ENCODE measurements at regions not wholly inside any gene's neighbourhood (a gene's known extent, or its start where the extent isn't known, plus 50 kb on each side); places are given as distances from the start of the nearest gene placed in this dataset.

DNA sequence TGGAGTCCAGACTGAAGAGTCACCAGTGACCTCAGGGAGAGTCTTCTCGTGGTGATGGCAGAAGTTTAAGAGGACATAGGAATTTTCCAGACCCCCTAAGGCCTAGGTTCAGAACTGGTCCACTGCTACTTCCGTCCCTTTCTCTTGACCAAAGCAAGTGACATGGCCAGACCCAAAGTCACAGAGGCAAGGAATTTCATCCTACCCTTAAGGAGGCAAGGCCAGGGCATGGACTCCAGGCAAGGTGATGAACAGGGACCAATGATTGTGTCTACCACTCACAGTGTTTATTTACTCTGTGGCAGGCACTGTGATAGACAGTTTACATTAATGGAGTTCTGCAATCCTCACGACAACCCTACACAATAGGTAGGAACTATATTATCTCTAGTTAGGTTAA lies 265.1 kb downstream of the GLI2 start:
- TF ChIP-seq, protein P1, sequence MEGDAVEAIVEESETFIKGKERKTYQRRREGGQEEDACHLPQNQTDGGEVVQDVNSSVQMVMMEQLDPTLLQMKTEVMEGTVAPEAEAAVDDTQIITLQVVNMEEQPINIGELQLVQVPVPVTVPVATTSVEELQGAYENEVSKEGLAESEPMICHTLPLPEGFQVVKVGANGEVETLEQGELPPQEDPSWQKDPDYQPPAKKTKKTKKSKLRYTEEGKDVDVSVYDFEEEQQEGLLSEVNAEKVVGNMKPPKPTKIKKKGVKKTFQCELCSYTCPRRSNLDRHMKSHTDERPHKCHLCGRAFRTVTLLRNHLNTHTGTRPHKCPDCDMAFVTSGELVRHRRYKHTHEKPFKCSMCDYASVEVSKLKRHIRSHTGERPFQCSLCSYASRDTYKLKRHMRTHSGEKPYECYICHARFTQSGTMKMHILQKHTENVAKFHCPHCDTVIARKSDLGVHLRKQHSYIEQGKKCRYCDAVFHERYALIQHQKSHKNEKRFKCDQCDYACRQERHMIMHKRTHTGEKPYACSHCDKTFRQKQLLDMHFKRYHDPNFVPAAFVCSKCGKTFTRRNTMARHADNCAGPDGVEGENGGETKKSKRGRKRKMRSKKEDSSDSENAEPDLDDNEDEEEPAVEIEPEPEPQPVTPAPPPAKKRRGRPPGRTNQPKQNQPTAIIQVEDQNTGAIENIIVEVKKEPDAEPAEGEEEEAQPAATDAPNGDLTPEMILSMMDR (IDR thresholded peaks at IDR 0.05; ENCODE audit: insufficient read depth, low read depth, low read length) = no peak
- no peak for TF ChIP-seq EZH2 (IDR thresholded peaks at IDR 0.05; ENCODE audit: insufficient read depth, low read length)
